ENCODE measurements at regions not wholly inside any gene's neighbourhood (a gene's known extent, or its start where the extent isn't known, plus 50 kb on each side); places are given as distances from the start of the nearest gene placed in this dataset.
A peak's percentile ranks its signal among the peaks of the same experiment; 100 is the strongest.

DNA sequence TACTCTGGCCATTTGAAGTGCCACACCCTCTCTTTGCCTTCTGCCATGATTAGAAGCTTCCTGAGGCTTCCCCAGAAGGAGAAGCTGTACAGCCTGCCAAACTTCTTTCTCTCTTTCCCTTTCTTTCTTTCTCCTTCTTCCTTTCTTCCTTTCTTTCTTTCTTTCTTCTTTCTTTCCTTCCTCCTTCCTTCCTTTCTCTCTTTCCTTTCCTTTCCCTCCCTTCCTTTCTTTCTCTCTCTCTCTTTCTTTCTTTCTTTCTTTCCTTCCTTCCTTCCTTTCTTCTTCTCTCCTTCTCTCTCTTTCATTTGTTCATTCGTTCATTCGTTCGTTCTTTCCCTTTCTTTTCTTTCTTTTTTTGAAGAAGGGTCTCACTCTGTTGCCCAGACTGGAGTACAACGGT, 931.0 kb downstream of the TTLL7 start:
- no CpG with 5 or more reads among the region's 4 CpGs for WGBS (ENCODE audit: extremely low coverage, insufficient coverage, insufficient read length)
- Histone ChIP-seq H4K91ac (ENCODE audit: low read depth, low read length) (no peak overlapping the region), H3K4me2 (ENCODE audit: low read length) (no peak overlapping the region), H3K23ac (ENCODE audit: low read length) (no peak overlapping the region), H3K27me3 (ENCODE audit: insufficient read depth, low read length) (no peaks in the 10 kb centered on the region), H3K36me3 (ENCODE audit: control insufficient read depth in 1 of 2, insufficient read depth in 2 of 2, low read length in 2 of 2) (no peaks in the 10 kb centered on the region), H4K8ac (ENCODE audit: low read depth, low read length) (no peak overlapping the region), H3K4me1 (ENCODE audit: control insufficient read depth in 1 of 2, insufficient read depth in 2 of 2, low read length in 2 of 2) (peaks cover 0 to 2% of the 10 kb centered on the region in 2 experiments), H3K4ac (ENCODE audit: low read depth, low read length) (no peak overlapping the region), H3K79me2 (ENCODE audit: control insufficient read depth, insufficient read depth, low read length, poor library complexity) (no peaks in the 10 kb centered on the region), H2BK5ac (ENCODE audit: low read depth, low read length, poor library complexity) (no peak overlapping the region), H2BK12ac (ENCODE audit: low read length) (no peak overlapping the region), H3K4me3 (ENCODE audit: low read depth, low read length) (no peak overlapping the region), H3K9me3 (ENCODE audit: insufficient read depth, low read depth, low read length) (peaks cover 2% of the 10 kb centered on the region), H2BK120ac (ENCODE audit: insufficient read depth, low read length, poor library complexity) (no peak overlapping the region), H4K12ac (ENCODE audit: low read depth, low read length) (no peak overlapping the region), H3K27ac (ENCODE audit: low read depth, low read length) (no peak overlapping the region), H2AK5ac (ENCODE audit: low read length) (no peak overlapping the region), H3K18ac (ENCODE audit: low read length) (no peak overlapping the region), H3K79me1 (ENCODE audit: low read length) (peaks cover 2% of the 10 kb centered on the region), H3K14ac (ENCODE audit: low read length) (no peak overlapping the region), H3K9ac (ENCODE audit: low read length) (no peak overlapping the region), H2AFZ (ENCODE audit: insufficient read depth, low read length, poor library complexity) (no peak overlapping the region)
- no peak for DNase-seq

DNA sequence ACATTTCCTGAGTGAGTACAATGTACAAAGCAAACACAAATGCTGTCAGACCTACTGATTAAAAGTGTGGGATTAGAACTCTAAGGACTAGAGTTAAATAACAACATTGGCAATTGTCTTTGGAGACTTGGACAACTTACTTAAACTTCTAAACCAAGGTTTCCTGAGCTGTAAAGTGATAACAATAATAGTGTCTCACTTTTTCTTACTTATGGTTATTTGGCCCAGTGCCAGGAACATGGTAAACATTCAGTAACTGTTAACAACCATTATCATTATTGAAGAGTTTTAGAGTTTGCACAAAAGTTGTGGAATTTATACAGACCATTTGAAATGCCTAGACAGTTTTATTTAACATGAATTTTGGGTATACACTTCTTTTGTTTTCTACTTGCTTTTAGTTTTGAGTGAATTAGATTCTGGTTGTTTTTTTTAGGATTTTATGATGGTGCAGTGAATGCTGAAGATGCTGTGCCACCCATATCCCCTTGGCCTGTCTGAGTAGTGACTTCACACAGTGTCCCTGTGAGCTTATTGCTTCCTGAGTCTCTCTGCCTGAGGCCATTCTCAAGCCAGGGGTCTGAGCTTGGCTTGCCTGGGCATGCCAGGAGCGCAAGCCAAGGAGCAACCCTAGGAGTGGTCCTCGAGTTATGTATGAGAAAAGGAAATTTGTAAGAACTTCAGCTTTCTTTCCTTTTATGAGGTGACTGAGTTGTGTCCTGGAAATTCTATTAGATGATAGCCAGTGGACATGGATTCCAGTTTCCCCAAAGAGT, 932.8 kb downstream of the TTLL7 start:
- no peaks in the 10 kb centered on the region for H3K79me2 ChIP-seq (ENCODE audit: control insufficient read depth, insufficient read depth, low read length, poor library complexity)

DNA sequence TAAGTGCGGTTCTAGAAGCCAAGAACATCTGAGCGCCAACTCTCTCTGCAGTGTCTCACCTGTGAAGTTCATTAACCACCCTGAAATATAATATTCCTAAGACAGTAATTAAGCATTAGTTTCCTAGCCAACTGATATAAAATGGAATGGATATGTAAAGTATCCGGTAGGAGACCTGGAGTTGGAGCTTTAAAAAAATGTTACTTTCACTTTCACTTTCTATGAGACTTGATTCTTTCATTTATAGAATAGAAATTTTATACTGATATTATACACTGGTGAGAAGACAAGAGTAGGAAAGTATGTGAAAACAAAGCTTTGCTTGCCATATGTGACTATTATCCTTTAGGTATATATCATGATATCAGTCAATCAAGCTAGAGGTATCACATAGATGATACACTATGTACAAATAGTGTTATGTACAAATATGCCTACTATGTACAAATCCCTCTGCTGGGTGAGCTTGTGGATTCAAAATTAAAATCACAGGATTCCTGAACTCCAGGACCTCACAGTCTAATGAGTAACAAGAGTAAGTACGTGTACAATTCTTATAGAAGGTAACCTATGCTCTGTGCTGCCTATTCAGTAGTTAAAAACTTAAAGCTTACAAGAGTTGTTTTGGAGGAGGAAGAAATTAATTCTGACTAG, 934.2 kb downstream of the TTLL7 start:
- no peak overlapping the region for H3K9ac ChIP-seq (ENCODE audit: low read length)
- H3K4me1 ChIP-seq (ENCODE audit: control insufficient read depth in 1 of 2, insufficient read depth in 2 of 2, low read length in 2 of 2) = peaks cover 0 to 2% of the 10 kb centered on the region in 2 experiments
- no peak overlapping the region for H3K4me2 ChIP-seq (ENCODE audit: low read length)
- no peak overlapping the region for H4K12ac ChIP-seq (ENCODE audit: low read depth, low read length)
- H2AFZ ChIP-seq (ENCODE audit: insufficient read depth, low read length, poor library complexity) = no peak overlapping the region
- no peak overlapping the region for H2BK120ac ChIP-seq (ENCODE audit: insufficient read depth, low read length, poor library complexity)
- H2BK12ac ChIP-seq (ENCODE audit: low read length) = no peak overlapping the region
- no peaks in the 10 kb centered on the region for H3K27me3 ChIP-seq (ENCODE audit: insufficient read depth, low read length)
- H3K79me2 ChIP-seq (ENCODE audit: control insufficient read depth, insufficient read depth, low read length, poor library complexity) = no peaks in the 10 kb centered on the region
- H2AK5ac ChIP-seq (ENCODE audit: low read length) = no peak overlapping the region
- H3K23ac ChIP-seq (ENCODE audit: low read length) = no peak overlapping the region
- peaks cover 2% of the 10 kb centered on the region for H3K79me1 ChIP-seq (ENCODE audit: low read length)
- no peak overlapping the region for H3K4me3 ChIP-seq (ENCODE audit: low read depth, low read length)
- no peak overlapping the region for H3K14ac ChIP-seq (ENCODE audit: low read length)
- H3K27ac ChIP-seq (ENCODE audit: low read depth, low read length) = no peak overlapping the region
- H3K4ac ChIP-seq (ENCODE audit: low read depth, low read length) = no peak overlapping the region
- H4K91ac ChIP-seq (ENCODE audit: low read depth, low read length) = no peak overlapping the region
- H3K36me3 ChIP-seq (ENCODE audit: control insufficient read depth in 1 of 2, insufficient read depth in 2 of 2, low read length in 2 of 2) = no peaks in the 10 kb centered on the region
- H4K8ac ChIP-seq (ENCODE audit: low read depth, low read length) = no peak overlapping the region
- H3K18ac ChIP-seq (ENCODE audit: low read length) = no peak overlapping the region
- H3K9me3 ChIP-seq (ENCODE audit: insufficient read depth, low read depth, low read length) = peaks cover 2% of the 10 kb centered on the region
- no peak overlapping the region for H2BK5ac ChIP-seq (ENCODE audit: low read depth, low read length, poor library complexity)
- no CpG with 5 or more reads among the region's 4 CpGs for WGBS (ENCODE audit: extremely low coverage, insufficient coverage, insufficient read length)
- DNase-seq = peak in 1 of 2 donors; percentile 24

More for the DNA sequence above, 932.8 kb downstream of the TTLL7 start:
- H2BK12ac ChIP-seq (ENCODE audit: low read length) = no peak overlapping the region
- peaks cover 2% of the 10 kb centered on the region for H3K79me1 ChIP-seq (ENCODE audit: low read length)
- H3K27me3 ChIP-seq (ENCODE audit: insufficient read depth, low read length) = no peaks in the 10 kb centered on the region
- WGBS (ENCODE audit: extremely low coverage, insufficient coverage, insufficient read length) = no CpG with 5 or more reads among the region's 2 CpGs
- no peak overlapping the region for H3K4ac ChIP-seq (ENCODE audit: low read depth, low read length)
- no peaks in the 10 kb centered on the region for H3K36me3 ChIP-seq (ENCODE audit: control insufficient read depth in 1 of 2, insufficient read depth in 2 of 2, low read length in 2 of 2)
- DNase-seq = no peak
- H4K12ac ChIP-seq (ENCODE audit: low read depth, low read length) = no peak overlapping the region
- peak overlapping the region; percentile 57 for H3K14ac ChIP-seq (ENCODE audit: low read length)
- no peak overlapping the region for H3K9ac ChIP-seq (ENCODE audit: low read length)
- no peak overlapping the region for H4K91ac ChIP-seq (ENCODE audit: low read depth, low read length)
- H3K4me2 ChIP-seq (ENCODE audit: low read length) = no peak overlapping the region
- no peak overlapping the region for H3K18ac ChIP-seq (ENCODE audit: low read length)
- H3K4me3 ChIP-seq (ENCODE audit: low read depth, low read length) = no peak overlapping the region
- no peak overlapping the region for H2AFZ ChIP-seq (ENCODE audit: insufficient read depth, low read length, poor library complexity)
- no peak overlapping the region for H4K8ac ChIP-seq (ENCODE audit: low read depth, low read length)
- H3K9me3 ChIP-seq (ENCODE audit: insufficient read depth, low read depth, low read length) = peaks cover 2% of the 10 kb centered on the region
- H2BK5ac ChIP-seq (ENCODE audit: low read depth, low read length, poor library complexity) = no peak overlapping the region
- no peak overlapping the region for H2BK120ac ChIP-seq (ENCODE audit: insufficient read depth, low read length, poor library complexity)
- no peak overlapping the region for H2AK5ac ChIP-seq (ENCODE audit: low read length)
- no peak overlapping the region for H3K27ac ChIP-seq (ENCODE audit: low read depth, low read length)
- peaks cover 0 to 2% of the 10 kb centered on the region in 2 experiments for H3K4me1 ChIP-seq (ENCODE audit: control insufficient read depth in 1 of 2, insufficient read depth in 2 of 2, low read length in 2 of 2)
- H3K23ac ChIP-seq (ENCODE audit: low read length) = no peak overlapping the region

GRCh38 chr1:83060651-83061390, 938.1 kb downstream of the TTLL7 start:
- H3K4me1 ChIP-seq (ENCODE audit: control insufficient read depth in 1 of 2, insufficient read depth in 2 of 2, low read length in 2 of 2) = no peaks in the 10 kb centered on the region
- no peak for DNase-seq
- H3K23ac ChIP-seq (ENCODE audit: low read length) = no peak overlapping the region
- no peak overlapping the region for H3K4me3 ChIP-seq (ENCODE audit: low read depth, low read length)
- no peak overlapping the region for H3K4me2 ChIP-seq (ENCODE audit: low read length)
- no CpG with 5 or more reads among the region's 5 CpGs for WGBS (ENCODE audit: extremely low coverage, insufficient coverage, insufficient read length)
- H3K18ac ChIP-seq (ENCODE audit: low read length) = no peak overlapping the region
- no peak overlapping the region for H2BK5ac ChIP-seq (ENCODE audit: low read depth, low read length, poor library complexity)
- H3K79me2 ChIP-seq (ENCODE audit: control insufficient read depth, insufficient read depth, low read length, poor library complexity) = no peaks in the 10 kb centered on the region
- H2AFZ ChIP-seq (ENCODE audit: insufficient read depth, low read length, poor library complexity) = no peak overlapping the region
- no peaks in the 10 kb centered on the region for H3K79me1 ChIP-seq (ENCODE audit: low read length)
- no peak overlapping the region for H2BK120ac ChIP-seq (ENCODE audit: insufficient read depth, low read length, poor library complexity)
- no peaks in the 10 kb centered on the region for H3K36me3 ChIP-seq (ENCODE audit: control insufficient read depth in 1 of 2, insufficient read depth in 2 of 2, low read length in 2 of 2)
- H2BK12ac ChIP-seq (ENCODE audit: low read length) = no peak overlapping the region
- H3K9ac ChIP-seq (ENCODE audit: low read length) = no peak overlapping the region
- no peak overlapping the region for H4K91ac ChIP-seq (ENCODE audit: low read depth, low read length)
- H2AK5ac ChIP-seq (ENCODE audit: low read length) = no peak overlapping the region
- no peak overlapping the region for H4K8ac ChIP-seq (ENCODE audit: low read depth, low read length)
- H3K9me3 ChIP-seq (ENCODE audit: insufficient read depth, low read depth, low read length) = no peaks in the 10 kb centered on the region
- no peak overlapping the region for H4K12ac ChIP-seq (ENCODE audit: low read depth, low read length)
- no peaks in the 10 kb centered on the region for H3K27me3 ChIP-seq (ENCODE audit: insufficient read depth, low read length)
- no peak overlapping the region for H3K14ac ChIP-seq (ENCODE audit: low read length)
- no peak overlapping the region for H3K27ac ChIP-seq (ENCODE audit: low read depth, low read length)
- H3K4ac ChIP-seq (ENCODE audit: low read depth, low read length) = no peak overlapping the region
